Uterus (tissue), 2 donors: ENCODE measurements at regions not wholly inside any gene's neighbourhood (a gene's known extent, or its start where the extent isn't known, plus 50 kb on each side); places are given as distances from the start of the nearest gene placed in this dataset.

ENCODE experiments used
- POLR2A ChIP-seq, 2 donors: fragments of 450-650 bp; IDR thresholded peaks; one replicate each; pipeline ENCODE4 v1.6.1; 2016; ENCODE audit warnings: antibody characterized with exemption in 2 of 2, mild to moderate bottlenecking in 1 of 2, moderate library complexity in 1 of 2
- TF ChIP-seq, protein P1 (sequence below), 4 experiments: fragments of 200-600 bp in 2 of 4; fragments of 450-650 bp in 2 of 4; sonication (generic) in 2 of 4; IDR thresholded peaks; one replicate each; pipeline ENCODE4 v1.5.1; 2016 to 2019; ENCODE audit warnings: antibody characterized with exemption in 4 of 4, mild to moderate bottlenecking in 2 of 4, moderate library complexity in 1 of 4

DNA sequence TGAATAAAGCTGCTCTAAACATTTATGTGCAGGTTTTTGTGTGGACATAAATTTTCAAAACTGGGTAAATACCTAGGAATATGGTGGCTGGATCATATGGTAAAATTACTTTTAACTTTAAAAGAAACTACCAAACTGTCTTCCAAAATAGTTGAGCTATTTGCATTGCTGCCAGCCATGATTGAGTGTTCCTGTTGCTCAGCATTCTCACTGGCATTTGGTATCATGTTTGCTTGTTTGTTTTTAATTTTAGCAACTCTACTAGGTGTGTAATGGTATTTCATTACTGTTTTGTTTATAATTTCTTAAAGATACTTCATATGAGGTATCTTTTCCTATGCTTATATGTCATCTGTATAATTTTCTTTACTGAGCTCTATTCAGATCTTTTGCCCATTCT, 143.2 kb downstream of the POLR1F start:
- TF ChIP-seq, protein P1, sequence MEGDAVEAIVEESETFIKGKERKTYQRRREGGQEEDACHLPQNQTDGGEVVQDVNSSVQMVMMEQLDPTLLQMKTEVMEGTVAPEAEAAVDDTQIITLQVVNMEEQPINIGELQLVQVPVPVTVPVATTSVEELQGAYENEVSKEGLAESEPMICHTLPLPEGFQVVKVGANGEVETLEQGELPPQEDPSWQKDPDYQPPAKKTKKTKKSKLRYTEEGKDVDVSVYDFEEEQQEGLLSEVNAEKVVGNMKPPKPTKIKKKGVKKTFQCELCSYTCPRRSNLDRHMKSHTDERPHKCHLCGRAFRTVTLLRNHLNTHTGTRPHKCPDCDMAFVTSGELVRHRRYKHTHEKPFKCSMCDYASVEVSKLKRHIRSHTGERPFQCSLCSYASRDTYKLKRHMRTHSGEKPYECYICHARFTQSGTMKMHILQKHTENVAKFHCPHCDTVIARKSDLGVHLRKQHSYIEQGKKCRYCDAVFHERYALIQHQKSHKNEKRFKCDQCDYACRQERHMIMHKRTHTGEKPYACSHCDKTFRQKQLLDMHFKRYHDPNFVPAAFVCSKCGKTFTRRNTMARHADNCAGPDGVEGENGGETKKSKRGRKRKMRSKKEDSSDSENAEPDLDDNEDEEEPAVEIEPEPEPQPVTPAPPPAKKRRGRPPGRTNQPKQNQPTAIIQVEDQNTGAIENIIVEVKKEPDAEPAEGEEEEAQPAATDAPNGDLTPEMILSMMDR (IDR thresholded peaks at IDR 0.05): no peak
- no peak for TF ChIP-seq POLR2A (IDR thresholded peaks at IDR 0.05)
